Panc1 (cell line): ENCODE measurements at regions not wholly inside any gene's neighbourhood (a gene's known extent, or its start where the extent isn't known, plus 50 kb on each side); places are given as distances from the start of the nearest gene placed in this dataset.

ENCODE experiments used
- ATAC-seq: fragments of 200-7000 bp; cut with Tn5 transposase; 2 replicates; pipeline ENCODE4 v1.9.1; 2020; ENCODE audit warnings: mild to moderate bottlenecking, moderate library complexity
- BruUV-seq: library from RNA; stranded (reverse); fragments of 400-500 nt; replicated peaks from 2 replicates; lab custom pipeline; 2021; lab: Mats Ljungman, UMichigan
- CTCF ChIA-PET: fragments of 300-600 bp; sonication (Branson Sonifier 250); formaldehyde crosslinking; loops from one replicate; lab custom pipeline; 2022; ENCODE audit warnings: antibody characterized with exemption; lab: Charles Lee
- POLR2A ChIA-PET: fragments of 300-600 bp; sonication (Branson Sonifier 250); formaldehyde crosslinking; loops from one replicate; lab custom pipeline; 2022; ENCODE audit warnings: antibody characterized with exemption; lab: Charles Lee
- DNase-seq: peaks from one replicate; pipeline ENCODE4 v3.0.0-alpha.2; 2010; ENCODE audit warnings: low read depth, low spot score
- H3K27ac ChIP-seq: 2 replicates; pipeline ENCODE4 v1.5.1; 2011; ENCODE audit warnings: mild to moderate bottlenecking, low read length, inconsistent platforms
- H3K27me3 ChIP-seq: fragments of 200-500 bp; sonication (Bioruptor generic); 2 replicates; pipeline ENCODE4 v1.6.0; 2014; ENCODE audit warnings: low read length, inconsistent platforms; ENCODE audit not compliant: control insufficient read depth, insufficient read depth
- H3K36me3 ChIP-seq: fragments of 200-500 bp; sonication (Bioruptor generic); 2 replicates; pipeline ENCODE4 v1.5.1; 2014; ENCODE audit warnings: inconsistent platforms, mild to moderate bottlenecking, low read length, moderate library complexity; ENCODE audit not compliant: control insufficient read depth, insufficient read depth
- H3K4me1 ChIP-seq: 2 replicates; pipeline ENCODE4 v1.5.1; 2011; ENCODE audit warnings: inconsistent platforms, mild to moderate bottlenecking, low read length, moderate library complexity; ENCODE audit not compliant: control insufficient read depth, insufficient read depth
- H3K4me3 ChIP-seq, 2 experiments: 2 replicates each; pipeline ENCODE4 v1.5.1; 2011 to 2012; ENCODE audit warnings: low read depth in 2 of 2, low read length in 2 of 2, mild to moderate bottlenecking in 2 of 2, inconsistent platforms in 1 of 2, moderate library complexity in 1 of 2
- H3K9me3 ChIP-seq: fragments of 200-500 bp; sonication (Bioruptor generic); 2 replicates; pipeline ENCODE4 v1.5.1; 2014; ENCODE audit warnings: low read depth, mild to moderate bottlenecking, inconsistent platforms, low read length, moderate library complexity; ENCODE audit not compliant: control insufficient read depth, insufficient read depth
- CTCF ChIP-seq: fragments of 450-650 bp; IDR thresholded peaks from 2 replicates; pipeline ENCODE4 v1.5.1; 2017; ENCODE audit warnings: mild to moderate bottlenecking
- POLR2AphosphoS5 ChIP-seq: IDR thresholded peaks from 2 replicates; pipeline ENCODE4 v1.6.1; 2012; ENCODE audit warnings: mild to moderate bottlenecking, low read depth, low read length, moderate library complexity
- REST ChIP-seq, 2 experiments: IDR thresholded peaks; 2 replicates each; pipeline ENCODE4 v1.6.1; 2011 to 2012; ENCODE audit warnings: low read depth in 2 of 2, control low read depth in 1 of 2, low read length in 1 of 2, mild to moderate bottlenecking in 1 of 2, moderate library complexity in 1 of 2; ENCODE audit not compliant: insufficient read depth in 1 of 2
- SIN3A ChIP-seq: IDR thresholded peaks from 2 replicates; pipeline ENCODE4 v1.6.1; 2012; ENCODE audit warnings: low read depth, mild to moderate bottlenecking, low read length, moderate library complexity, borderline replicate concordance; ENCODE audit not compliant: insufficient read depth
- TCF7L2 ChIP-seq: IDR thresholded peaks from 2 replicates; pipeline ENCODE4 v1.6.1; 2011; ENCODE audit warnings: mild to moderate bottlenecking, low read depth, low read length, inconsistent platforms
- in situ Hi-C: cut with HindIII; loops from 2 replicates; pipeline ENCODE4 v1.10.0; 2016; ENCODE audit warnings: low sequenced_read_pairs, low pct_unique_long_range_greater_than_20kb
- intact Hi-C: fragments of 100-400 bp; cut with micrococcal nuclease; formaldehyde crosslinking; loops from one replicate; pipeline ENCODE4 v1.10.0; 2022; ENCODE audit not compliant: unreplicated experiment

GRCh38 chr7:118858651-118859149, 634.2 kb downstream of the ANKRD7 start:
- no peak for TF ChIP-seq TCF7L2
- H3K9me3 ChIP-seq = no peaks in the 10 kb centered on the region
- H3K27me3 ChIP-seq = no peaks in the 10 kb centered on the region
- no peaks in the 10 kb centered on the region for H3K36me3 ChIP-seq
- no peaks in the 10 kb centered on the region for H3K4me1 ChIP-seq
- no peak for ATAC-seq
- BruUV-seq = no TSS peak
- H3K27ac ChIP-seq = no peak overlapping the region
- DNase-seq = no peak
- H3K4me3 ChIP-seq = no peak overlapping the region
- in situ Hi-C loops = no loop called here
- CTCF ChIA-PET = no interaction called here
- intact Hi-C loops = no loop called here
- POLR2A ChIA-PET = no interaction called here

GRCh38 chr7:118861581-118861980, 637.1 kb downstream of the ANKRD7 start:
- in situ Hi-C loops (no loop called here), intact Hi-C loops (no loop called here)
- Histone ChIP-seq H3K27ac (no peak overlapping the region), H3K4me1 (no peaks in the 10 kb centered on the region), H3K4me3 (no peak overlapping the region), H3K36me3 (no peaks in the 10 kb centered on the region), H3K27me3 (no peaks in the 10 kb centered on the region), H3K9me3 (no peaks in the 10 kb centered on the region)
- ChIA-PET CTCF (no interaction called here), POLR2A (no interaction called here)
- ATAC-seq (no peak), DNase-seq (no peak)
- no TSS peak for BruUV-seq
- TF ChIP-seq POLR2AphosphoS5 = no peak
- TF ChIP-seq REST (IDR thresholded peaks at IDR 0.05; ENCODE audit: insufficient read depth in 1 of 2, low read depth in 2 of 2, low read length in 1 of 2) = no peak
- TF ChIP-seq CTCF = no peak
- TF ChIP-seq TCF7L2 = no peak
- TF ChIP-seq SIN3A = no peak

GRCh38 chr7:118862740-118863139, 638.2 kb downstream of the ANKRD7 start:
- no peak for ATAC-seq
- ChIA-PET POLR2A (no interaction called here), CTCF (no interaction called here)
- H3K27me3 ChIP-seq = no peaks in the 10 kb centered on the region
- in situ Hi-C loops (no loop called here), intact Hi-C loops (no loop called here)
- no peaks in the 10 kb centered on the region for H3K4me1 ChIP-seq
- no peak for TF ChIP-seq SIN3A
- TF ChIP-seq CTCF = no peak
- no peak for TF ChIP-seq TCF7L2
- no peak for TF ChIP-seq POLR2AphosphoS5
- no peak for TF ChIP-seq REST (IDR thresholded peaks at IDR 0.05; ENCODE audit: insufficient read depth in 1 of 2, low read depth in 2 of 2, low read length in 1 of 2)
- no peak overlapping the region for H3K4me3 ChIP-seq
- BruUV-seq = no TSS peak
- no peak for DNase-seq
- H3K9me3 ChIP-seq = no peaks in the 10 kb centered on the region
- no peak overlapping the region for H3K27ac ChIP-seq
- no peaks in the 10 kb centered on the region for H3K36me3 ChIP-seq
